ENCODE measurements at regions not wholly inside any gene's neighbourhood (a gene's known extent, or its start where the extent isn't known, plus 50 kb on each side); places are given as distances from the start of the nearest gene placed in this dataset.
"Not testable (repeated sequence)": the region's sequence is repeated elsewhere in the genome, so short reads cannot be mapped to it uniquely, and the experiment has no call there.

- Histone ChIP-seq H3K4me2 (ENCODE audit: low read length) (no peak overlapping the region), H3K27ac (ENCODE audit: low read depth, low read length, poor library complexity, severe bottlenecking) (no peak overlapping the region), H3K27me3 (ENCODE audit: insufficient read depth, low read length) (no peaks in the 10 kb centered on the region), H3K9ac (ENCODE audit: low read length) (no peak overlapping the region), H3K4me1 (ENCODE audit: insufficient read depth, low read length, severe bottlenecking) (no peaks in the 10 kb centered on the region), H3K36me3 (ENCODE audit: insufficient read depth, low read length) (no peaks in the 10 kb centered on the region), H3K9me2 (ENCODE audit: low read depth, low read length) (no peaks in the 10 kb centered on the region), H2AFZ (ENCODE audit: low read length) (no peak overlapping the region), H4K20me1 (ENCODE audit: insufficient read depth, low read length) (no peaks in the 10 kb centered on the region), H3K4me3 (ENCODE audit: low read depth, low read length, poor library complexity, severe bottlenecking) (no peak overlapping the region), H3K79me2 (ENCODE audit: insufficient read depth, low read length) (no peaks in the 10 kb centered on the region), H3K9me3 (ENCODE audit: low read length) (no peaks in the 10 kb centered on the region), H3F3A (ENCODE audit: insufficient read depth, low read length) (no peaks in the 10 kb centered on the region)
- TF ChIP-seq EZH2 (IDR thresholded peaks at IDR 0.05; ENCODE audit: borderline replicate concordance, low read length): no peak
- TF ChIP-seq, protein P1, sequence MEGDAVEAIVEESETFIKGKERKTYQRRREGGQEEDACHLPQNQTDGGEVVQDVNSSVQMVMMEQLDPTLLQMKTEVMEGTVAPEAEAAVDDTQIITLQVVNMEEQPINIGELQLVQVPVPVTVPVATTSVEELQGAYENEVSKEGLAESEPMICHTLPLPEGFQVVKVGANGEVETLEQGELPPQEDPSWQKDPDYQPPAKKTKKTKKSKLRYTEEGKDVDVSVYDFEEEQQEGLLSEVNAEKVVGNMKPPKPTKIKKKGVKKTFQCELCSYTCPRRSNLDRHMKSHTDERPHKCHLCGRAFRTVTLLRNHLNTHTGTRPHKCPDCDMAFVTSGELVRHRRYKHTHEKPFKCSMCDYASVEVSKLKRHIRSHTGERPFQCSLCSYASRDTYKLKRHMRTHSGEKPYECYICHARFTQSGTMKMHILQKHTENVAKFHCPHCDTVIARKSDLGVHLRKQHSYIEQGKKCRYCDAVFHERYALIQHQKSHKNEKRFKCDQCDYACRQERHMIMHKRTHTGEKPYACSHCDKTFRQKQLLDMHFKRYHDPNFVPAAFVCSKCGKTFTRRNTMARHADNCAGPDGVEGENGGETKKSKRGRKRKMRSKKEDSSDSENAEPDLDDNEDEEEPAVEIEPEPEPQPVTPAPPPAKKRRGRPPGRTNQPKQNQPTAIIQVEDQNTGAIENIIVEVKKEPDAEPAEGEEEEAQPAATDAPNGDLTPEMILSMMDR (IDR thresholded peaks at IDR 0.05; ENCODE audit: low read length): no peak
Measured at GRCh38 chr12:131340616-131341210, 370.2 kb upstream of the SFSWAP start.

- not testable (repeated sequence) for H3K27me3 ChIP-seq (ENCODE audit: insufficient read depth, low read length); H3K4me1 ChIP-seq (ENCODE audit: insufficient read depth, low read length, severe bottlenecking); H3K4me2 ChIP-seq (ENCODE audit: low read length); H3K79me2 ChIP-seq (ENCODE audit: insufficient read depth, low read length); H3K4me3 ChIP-seq (ENCODE audit: low read depth, low read length, poor library complexity, severe bottlenecking); H3K9me2 ChIP-seq (ENCODE audit: low read depth, low read length); H3K9me3 ChIP-seq (ENCODE audit: low read length); H3F3A ChIP-seq (ENCODE audit: insufficient read depth, low read length); H3K9ac ChIP-seq (ENCODE audit: low read length); H4K20me1 ChIP-seq (ENCODE audit: insufficient read depth, low read length); H2AFZ ChIP-seq (ENCODE audit: low read length); H3K36me3 ChIP-seq (ENCODE audit: insufficient read depth, low read length); H3K27ac ChIP-seq (ENCODE audit: low read depth, low read length, poor library complexity, severe bottlenecking)
Measured at GRCh38 chr12:131341608-131342007, 369.3 kb upstream of the SFSWAP start.

GRCh38 chr12:131343436-131343835 lies 367.5 kb upstream of the SFSWAP start:
- not testable (repeated sequence) for H3K27ac ChIP-seq (ENCODE audit: low read depth, low read length, poor library complexity, severe bottlenecking); H3F3A ChIP-seq (ENCODE audit: insufficient read depth, low read length); H4K20me1 ChIP-seq (ENCODE audit: insufficient read depth, low read length); H3K27me3 ChIP-seq (ENCODE audit: insufficient read depth, low read length); H3K4me3 ChIP-seq (ENCODE audit: low read depth, low read length, poor library complexity, severe bottlenecking); H3K79me2 ChIP-seq (ENCODE audit: insufficient read depth, low read length); H3K4me1 ChIP-seq (ENCODE audit: insufficient read depth, low read length, severe bottlenecking); H3K9me2 ChIP-seq (ENCODE audit: low read depth, low read length); H3K4me2 ChIP-seq (ENCODE audit: low read length); H3K9ac ChIP-seq (ENCODE audit: low read length); H3K36me3 ChIP-seq (ENCODE audit: insufficient read depth, low read length); H2AFZ ChIP-seq (ENCODE audit: low read length); H3K9me3 ChIP-seq (ENCODE audit: low read length)

- not testable (repeated sequence) for H4K20me1 ChIP-seq (ENCODE audit: insufficient read depth, low read length); H3K27ac ChIP-seq (ENCODE audit: low read depth, low read length, poor library complexity, severe bottlenecking); H2AFZ ChIP-seq (ENCODE audit: low read length); H3F3A ChIP-seq (ENCODE audit: insufficient read depth, low read length); H3K27me3 ChIP-seq (ENCODE audit: insufficient read depth, low read length); H3K4me2 ChIP-seq (ENCODE audit: low read length); H3K4me3 ChIP-seq (ENCODE audit: low read depth, low read length, poor library complexity, severe bottlenecking); H3K79me2 ChIP-seq (ENCODE audit: insufficient read depth, low read length); H3K9ac ChIP-seq (ENCODE audit: low read length); H3K4me1 ChIP-seq (ENCODE audit: insufficient read depth, low read length, severe bottlenecking); H3K9me3 ChIP-seq (ENCODE audit: low read length); H3K9me2 ChIP-seq (ENCODE audit: low read depth, low read length); H3K36me3 ChIP-seq (ENCODE audit: insufficient read depth, low read length)
Measured at GRCh38 chr12:131344715-131345520, 366.0 kb upstream of the SFSWAP start.

All from OCI-LY1 (cell line).